PC-3 (cell line): ENCODE measurements at regions not wholly inside any gene's neighbourhood (a gene's known extent, or its start where the extent isn't known, plus 50 kb on each side); places are given as distances from the start of the nearest gene placed in this dataset.

Source experiments
- EZH2 ChIP-seq: fragments of 300-600 bp; sonication (generic); IDR thresholded peaks from one replicate; pipeline ENCODE4 v1.6.1; 2017; ENCODE audit warnings: antibody characterized with exemption, mild to moderate bottlenecking, low read length; ENCODE audit not compliant: unreplicated experiment
- EZH2phosphoT487 ChIP-seq: fragments of 300-600 bp; sonication (generic); IDR thresholded peaks from 2 replicates; pipeline ENCODE4 v1.6.1; 2018; ENCODE audit warnings: mild to moderate bottlenecking, antibody characterized with exemption, low read length, borderline replicate concordance
- TF ChIP-seq, protein P1 (sequence below): fragments of 300-600 bp; sonication (generic); conservative IDR thresholded peaks from 2 replicates; pipeline ENCODE4 v1.5.1; 2017; ENCODE audit warnings: antibody characterized with exemption, low read depth, mild to moderate bottlenecking, low read length

GRCh38 chr1:10912441-10912840 lies 100.0 kb upstream of the TARDBP start:
- TF ChIP-seq, protein P1, sequence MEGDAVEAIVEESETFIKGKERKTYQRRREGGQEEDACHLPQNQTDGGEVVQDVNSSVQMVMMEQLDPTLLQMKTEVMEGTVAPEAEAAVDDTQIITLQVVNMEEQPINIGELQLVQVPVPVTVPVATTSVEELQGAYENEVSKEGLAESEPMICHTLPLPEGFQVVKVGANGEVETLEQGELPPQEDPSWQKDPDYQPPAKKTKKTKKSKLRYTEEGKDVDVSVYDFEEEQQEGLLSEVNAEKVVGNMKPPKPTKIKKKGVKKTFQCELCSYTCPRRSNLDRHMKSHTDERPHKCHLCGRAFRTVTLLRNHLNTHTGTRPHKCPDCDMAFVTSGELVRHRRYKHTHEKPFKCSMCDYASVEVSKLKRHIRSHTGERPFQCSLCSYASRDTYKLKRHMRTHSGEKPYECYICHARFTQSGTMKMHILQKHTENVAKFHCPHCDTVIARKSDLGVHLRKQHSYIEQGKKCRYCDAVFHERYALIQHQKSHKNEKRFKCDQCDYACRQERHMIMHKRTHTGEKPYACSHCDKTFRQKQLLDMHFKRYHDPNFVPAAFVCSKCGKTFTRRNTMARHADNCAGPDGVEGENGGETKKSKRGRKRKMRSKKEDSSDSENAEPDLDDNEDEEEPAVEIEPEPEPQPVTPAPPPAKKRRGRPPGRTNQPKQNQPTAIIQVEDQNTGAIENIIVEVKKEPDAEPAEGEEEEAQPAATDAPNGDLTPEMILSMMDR = no peak
- no peak for TF ChIP-seq EZH2
- TF ChIP-seq EZH2phosphoT487 = no peak
